ENCODE measurements at regions not wholly inside any gene's neighbourhood (a gene's known extent, or its start where the extent isn't known, plus 50 kb on each side); places are given as distances from the start of the nearest gene placed in this dataset.
"Not testable (repeated sequence)": the region's sequence is repeated elsewhere in the genome, so short reads cannot be mapped to it uniquely, and the experiment has no call there.

DNA sequence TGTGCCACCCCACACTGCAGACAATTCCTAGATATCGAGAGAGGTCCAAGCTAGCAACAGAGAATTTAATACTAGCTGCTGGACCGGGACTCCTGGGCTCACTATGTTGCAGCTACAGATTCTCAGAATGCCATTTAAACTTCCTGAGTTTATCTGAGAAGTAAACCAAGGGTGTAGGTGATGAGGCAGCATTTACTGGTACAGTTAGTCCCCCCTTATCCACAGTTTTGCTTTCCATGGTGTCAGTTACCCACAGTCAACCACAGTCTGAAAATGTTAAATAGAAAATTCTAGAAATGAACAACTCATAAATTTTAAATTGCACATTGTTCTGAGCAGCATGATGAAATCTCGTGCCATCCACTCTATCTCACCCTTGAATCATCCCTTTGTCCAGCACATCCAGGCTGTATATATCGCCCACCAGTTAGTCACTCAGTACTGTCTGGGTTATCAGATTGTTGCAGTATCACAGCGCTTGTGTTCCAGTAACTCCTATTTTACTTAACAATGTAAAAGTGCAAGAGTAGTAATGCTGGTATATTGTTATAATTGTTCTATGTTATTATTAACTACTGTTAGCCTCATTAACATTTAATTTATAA is 157.5 kb upstream of the NBPF9 start:
- TF ChIP-seq, protein P1, sequence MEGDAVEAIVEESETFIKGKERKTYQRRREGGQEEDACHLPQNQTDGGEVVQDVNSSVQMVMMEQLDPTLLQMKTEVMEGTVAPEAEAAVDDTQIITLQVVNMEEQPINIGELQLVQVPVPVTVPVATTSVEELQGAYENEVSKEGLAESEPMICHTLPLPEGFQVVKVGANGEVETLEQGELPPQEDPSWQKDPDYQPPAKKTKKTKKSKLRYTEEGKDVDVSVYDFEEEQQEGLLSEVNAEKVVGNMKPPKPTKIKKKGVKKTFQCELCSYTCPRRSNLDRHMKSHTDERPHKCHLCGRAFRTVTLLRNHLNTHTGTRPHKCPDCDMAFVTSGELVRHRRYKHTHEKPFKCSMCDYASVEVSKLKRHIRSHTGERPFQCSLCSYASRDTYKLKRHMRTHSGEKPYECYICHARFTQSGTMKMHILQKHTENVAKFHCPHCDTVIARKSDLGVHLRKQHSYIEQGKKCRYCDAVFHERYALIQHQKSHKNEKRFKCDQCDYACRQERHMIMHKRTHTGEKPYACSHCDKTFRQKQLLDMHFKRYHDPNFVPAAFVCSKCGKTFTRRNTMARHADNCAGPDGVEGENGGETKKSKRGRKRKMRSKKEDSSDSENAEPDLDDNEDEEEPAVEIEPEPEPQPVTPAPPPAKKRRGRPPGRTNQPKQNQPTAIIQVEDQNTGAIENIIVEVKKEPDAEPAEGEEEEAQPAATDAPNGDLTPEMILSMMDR (IDR thresholded peaks at IDR 0.05): not testable (repeated sequence)
- TF ChIP-seq EP300 (IDR thresholded peaks at IDR 0.05): not testable (repeated sequence)
